ENCODE measurements at regions not wholly inside any gene's neighbourhood (a gene's known extent, or its start where the extent isn't known, plus 50 kb on each side); places are given as distances from the start of the nearest gene placed in this dataset.

GRCh38 chr18:64403784-64404503 lies 255.1 kb upstream of the LINC00305 start:
- TF ChIP-seq CTCF (IDR thresholded peaks at IDR 0.05), result no peak
- no peaks in the 10 kb centered on the region for H3K36me3 ChIP-seq

GRCh38 chr18:64402636-64403035 lies 253.7 kb upstream of the LINC00305 start:
- Histone ChIP-seq H3K9me3 (no peaks in the 10 kb centered on the region), H3K27me3 (no peaks in the 10 kb centered on the region), H3K4me3 (no peak overlapping the region), H3K27ac (no peak overlapping the region), H3K4me1 (no peaks in the 10 kb centered on the region), H3K36me3 (no peaks in the 10 kb centered on the region)
- no peak for TF ChIP-seq CTCF (IDR thresholded peaks at IDR 0.05)
- no peak for DNase-seq (ENCODE audit: low spot score)

More at GRCh38 chr18:64403784-64404503, 255.1 kb upstream of the LINC00305 start:
- no peak for DNase-seq (ENCODE audit: low spot score)
- Histone ChIP-seq H3K27ac (no peak overlapping the region), H3K9me3 (no peaks in the 10 kb centered on the region), H3K4me3 (no peak overlapping the region), H3K27me3 (no peaks in the 10 kb centered on the region), H3K4me1 (no peaks in the 10 kb centered on the region)

- TF ChIP-seq CTCF (IDR thresholded peaks at IDR 0.05), result no peak
- Histone ChIP-seq H3K9me3 (no peaks in the 10 kb centered on the region), H3K36me3 (no peaks in the 10 kb centered on the region), H3K27ac (no peak overlapping the region), H3K27me3 (no peaks in the 10 kb centered on the region), H3K4me1 (no peaks in the 10 kb centered on the region), H3K4me3 (no peak overlapping the region)
- DNase-seq (ENCODE audit: low spot score), result no peak
Observed at GRCh38 chr18:64401268-64402060, 252.6 kb upstream of the LINC00305 start.

DNA sequence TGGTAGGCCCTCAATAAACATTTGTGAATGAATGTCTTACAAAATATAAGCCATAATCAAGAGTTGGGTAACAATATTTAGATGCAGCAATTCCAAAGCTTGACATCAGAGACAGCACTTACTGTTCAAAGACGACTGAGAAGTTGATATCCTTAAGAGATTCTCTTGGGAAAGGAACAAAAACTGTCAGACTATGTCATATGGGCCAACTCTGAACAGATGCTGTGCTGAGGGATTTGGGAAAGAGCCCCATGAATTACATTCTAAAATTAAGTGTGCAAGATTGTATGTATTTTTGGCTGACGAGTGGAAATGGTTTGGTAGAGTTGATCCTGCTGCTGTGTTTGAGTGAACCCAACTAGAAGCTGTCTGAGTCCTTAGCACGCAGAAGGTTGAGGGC lies 250.7 kb upstream of the LINC00305 start:
- Histone ChIP-seq H3K27ac (no peak overlapping the region), H3K4me3 (no peak overlapping the region), H3K9me3 (no peaks in the 10 kb centered on the region), H3K36me3 (no peaks in the 10 kb centered on the region), H3K27me3 (no peaks in the 10 kb centered on the region), H3K4me1 (no peaks in the 10 kb centered on the region)
- TF ChIP-seq CTCF (IDR thresholded peaks at IDR 0.05), result no peak
- DNase-seq (ENCODE audit: low spot score), result no peak

DNA sequence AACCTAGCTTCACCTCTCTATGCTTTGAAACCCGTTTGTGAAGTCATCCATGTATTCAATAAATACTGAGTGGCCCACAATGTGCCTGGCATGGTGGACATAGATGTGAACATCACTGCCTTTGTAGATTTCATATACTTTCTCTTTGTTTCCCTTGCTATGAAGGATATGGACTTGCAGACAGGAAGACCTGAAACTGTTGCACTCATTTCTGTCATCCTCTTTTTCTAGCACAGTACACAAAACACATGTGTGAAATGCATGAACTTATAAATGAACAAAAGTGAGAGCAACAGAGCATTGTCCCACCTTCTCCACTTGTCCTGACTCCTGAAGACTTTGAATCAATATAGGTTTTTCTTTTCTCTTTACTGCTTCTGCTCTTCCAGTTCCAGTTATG lies 249.4 kb upstream of the LINC00305 start:
- Histone ChIP-seq H3K4me3 (no peak overlapping the region), H3K27me3 (no peaks in the 10 kb centered on the region), H3K9me3 (no peaks in the 10 kb centered on the region), H3K27ac (no peak overlapping the region), H3K36me3 (no peaks in the 10 kb centered on the region), H3K4me1 (no peaks in the 10 kb centered on the region)
- no peak for DNase-seq (ENCODE audit: low spot score)
- TF ChIP-seq CTCF (IDR thresholded peaks at IDR 0.05), result no peak

Data from right atrium auricular region (tissue), 2 donors.